Fibroblast of peridontal ligament (primary cell): ENCODE measurements at regions not wholly inside any gene's neighbourhood (a gene's known extent, or its start where the extent isn't known, plus 50 kb on each side); places are given as distances from the start of the nearest gene placed in this dataset.

ENCODE experiments used
- DNase-seq: peaks from one replicate; pipeline ENCODE4 v3.0.0-alpha.2; 2010; ENCODE audit errors: extremely low read depth

GRCh38 chr3:127107491-127108375 is 85.2 kb upstream of the PRR23E start:
- DNase-seq, result no peak

DNA sequence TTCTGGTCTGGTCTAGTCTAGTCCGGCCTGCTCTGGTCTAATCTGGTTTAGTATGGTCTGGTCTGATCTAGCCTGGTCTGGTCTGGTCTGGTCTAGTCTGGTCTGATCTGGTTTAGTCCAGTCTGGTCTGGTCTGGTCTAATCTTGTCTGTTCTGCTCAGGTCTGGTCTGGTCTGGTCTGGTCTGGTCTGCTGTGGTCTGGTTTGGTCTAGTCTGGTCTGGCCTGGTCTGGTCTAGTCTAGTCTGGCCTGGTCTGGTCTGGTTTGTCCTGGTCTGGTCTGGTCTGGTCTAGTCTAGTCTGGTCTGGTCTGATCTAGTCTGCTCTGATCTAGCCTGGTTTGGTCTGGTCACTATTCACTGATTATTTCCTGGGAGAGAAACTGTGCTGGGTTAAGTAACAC is 84.1 kb upstream of the PRR23E start:
- no peak for DNase-seq

DNA sequence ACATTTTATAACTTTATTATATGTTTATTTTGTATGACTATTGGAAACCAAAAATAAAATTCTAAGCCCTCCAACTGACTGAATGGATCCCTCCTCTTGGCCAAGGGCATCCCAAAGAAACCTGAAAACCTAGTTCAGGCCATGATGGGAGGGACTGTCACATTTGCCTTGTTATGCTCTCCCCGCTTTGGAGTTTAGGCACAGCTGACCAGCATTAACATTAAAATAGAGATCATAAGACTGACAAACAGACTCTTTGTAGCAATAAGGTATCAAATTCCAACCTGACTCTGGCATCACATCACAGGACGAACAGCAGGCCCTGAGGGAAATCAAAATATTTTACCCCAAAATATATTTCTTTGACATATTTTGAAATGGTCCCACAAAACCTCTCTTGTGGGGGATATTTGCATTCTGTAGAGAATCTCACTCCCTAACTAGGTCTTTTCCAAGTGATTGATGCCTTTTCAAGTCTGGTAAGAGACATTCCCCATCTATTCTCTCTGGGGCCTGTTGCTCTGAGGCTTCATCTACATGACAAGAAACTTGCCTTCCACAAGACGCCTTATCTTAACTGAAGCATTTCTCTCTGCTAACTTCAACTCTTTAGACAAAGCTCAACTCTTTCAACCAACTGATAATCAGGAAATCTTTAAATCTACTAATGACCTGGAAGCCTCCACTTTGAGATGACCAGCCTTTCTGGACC is 81.8 kb upstream of the PRR23E start:
- no peak for DNase-seq

- no peak for DNase-seq
Observed at GRCh38 chr3:127112796-127113570, 79.9 kb upstream of the PRR23E start.

- no peak for DNase-seq
Observed at GRCh38 chr3:127113571-127113891, 79.4 kb upstream of the PRR23E start.

GRCh38 chr3:127114337-127115070 is 78.4 kb upstream of the PRR23E start:
- DNase-seq, result no peak

- no peak for DNase-seq
Observed at GRCh38 chr3:127115691-127116351, 77.1 kb upstream of the PRR23E start.

- no peak for DNase-seq
Observed at GRCh38 chr3:127118366-127118765, 74.6 kb upstream of the PRR23E start.

GRCh38 chr3:127119693-127120464 is 73.1 kb upstream of the PRR23E start:
- no peak for DNase-seq

DNA sequence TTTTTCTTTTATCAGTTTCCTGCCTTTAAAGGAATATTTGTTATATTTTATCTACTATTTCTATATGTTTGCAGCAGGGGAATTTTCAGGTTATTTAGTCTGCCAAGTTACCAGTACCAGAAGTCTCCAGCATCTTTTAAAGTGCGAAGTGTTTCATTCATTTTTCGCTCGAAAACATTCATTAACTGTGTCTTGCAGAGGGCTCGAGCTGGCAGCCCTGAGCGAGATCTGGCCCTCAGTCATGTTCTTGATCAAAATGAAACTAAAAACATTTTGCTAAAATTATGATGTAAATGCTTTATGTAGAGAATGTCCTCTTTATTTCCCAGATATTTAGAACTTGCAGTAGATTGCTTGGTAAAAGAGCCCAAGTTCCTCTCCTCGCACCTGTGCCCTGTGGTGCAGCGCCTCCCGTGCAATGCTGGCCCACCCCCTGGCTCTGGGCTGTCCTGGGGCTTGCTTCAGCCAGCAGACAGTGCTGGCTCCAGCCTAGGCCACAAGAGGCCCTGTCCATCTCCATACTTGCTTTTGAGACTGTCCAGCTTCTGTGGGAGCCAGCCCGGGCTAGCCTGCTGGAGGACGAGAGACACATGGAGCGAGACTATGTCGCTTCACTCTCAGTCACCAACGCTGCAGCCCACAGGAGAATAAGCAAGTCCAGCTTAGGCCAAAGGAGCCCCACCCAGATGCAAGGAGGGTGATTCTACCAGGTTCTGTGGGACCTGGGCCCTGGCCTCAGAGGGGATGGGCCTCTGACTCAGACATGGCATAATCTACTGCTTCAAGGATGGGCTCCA is 71.9 kb upstream of the PRR23E start:
- no peak for DNase-seq

- DNase-seq, result no peak
Observed at GRCh38 chr3:127121885-127122284, 71.0 kb upstream of the PRR23E start.

DNA sequence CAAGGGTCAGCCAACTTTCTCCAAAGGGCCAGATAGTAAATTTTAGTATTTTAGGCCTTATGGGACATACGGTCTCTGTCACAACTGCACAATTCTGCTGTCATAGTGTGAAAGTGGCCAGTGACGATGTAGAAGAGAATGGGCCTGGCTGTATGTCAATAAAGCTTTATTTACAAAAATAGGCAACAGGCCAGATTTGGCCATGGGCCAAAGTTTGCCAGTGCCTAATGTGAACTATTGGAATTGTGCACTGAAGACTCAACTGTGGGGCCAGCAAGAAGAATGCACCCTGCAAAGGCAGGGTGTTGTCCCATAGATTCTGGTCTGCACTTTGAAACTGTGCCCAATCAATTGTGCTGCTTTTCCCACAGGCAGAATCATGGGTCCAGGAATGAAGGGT is 69.4 kb upstream of the PRR23E start:
- no peak for DNase-seq

DNA sequence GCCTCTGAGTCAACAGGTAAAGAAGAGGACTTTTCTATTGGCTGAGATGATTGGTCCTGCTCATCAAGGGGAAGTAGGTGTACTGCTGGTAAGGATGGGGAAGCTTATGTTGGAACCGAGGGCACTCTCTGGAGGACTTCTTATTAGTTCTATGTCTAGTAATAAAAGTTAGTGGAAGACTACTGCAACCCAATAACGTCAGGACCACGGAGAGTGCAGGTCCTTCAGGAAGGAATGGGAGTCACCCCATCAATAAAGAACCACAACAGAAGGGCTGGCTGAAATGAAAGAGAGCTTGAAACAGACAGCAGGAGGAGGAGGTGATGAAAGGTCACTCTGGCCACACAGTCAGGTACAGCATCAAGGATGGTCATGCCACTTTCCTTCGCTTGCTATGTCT is 68.8 kb upstream of the PRR23E start:
- DNase-seq, result peak; percentile 10

DNA sequence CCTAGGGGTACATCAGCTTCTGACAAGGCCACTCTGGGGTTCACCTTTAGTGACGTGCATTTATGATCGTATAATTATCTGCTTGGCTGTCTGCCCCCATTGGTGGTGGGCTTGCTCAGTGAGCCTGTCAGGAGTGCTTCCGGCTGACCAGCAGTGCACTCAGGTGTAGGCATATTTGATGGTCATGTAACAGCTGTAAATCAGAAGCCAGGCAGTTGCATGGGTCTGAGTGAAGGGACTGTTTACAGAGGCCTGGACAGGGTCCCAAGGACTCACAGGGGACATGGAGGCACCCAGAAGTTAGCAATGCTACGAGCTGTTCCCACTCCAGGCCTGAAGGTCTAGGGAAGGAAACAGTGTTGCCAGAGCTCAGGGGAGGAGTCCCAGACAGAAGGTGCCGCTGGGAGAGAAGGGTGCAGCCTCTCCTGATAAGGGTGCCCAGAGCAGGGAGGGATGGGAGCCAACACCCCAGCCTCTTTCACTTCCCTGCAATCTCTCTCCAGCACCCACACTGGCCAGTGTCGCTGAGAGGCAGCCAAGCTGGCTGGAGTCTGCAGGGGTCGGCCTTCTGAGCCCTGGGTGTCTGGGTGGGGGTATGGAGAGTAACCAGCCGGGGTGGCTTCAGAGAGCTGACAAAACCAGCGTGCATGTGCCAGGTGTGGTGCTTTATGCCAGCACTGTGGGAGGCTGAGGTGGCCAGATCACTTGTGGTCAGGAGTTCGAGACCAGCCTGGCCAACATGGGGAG is 61.3 kb upstream of the PRR23E start:
- DNase-seq, result no peak

GRCh38 chr3:127132876-127133275 is 60.1 kb upstream of the PRR23E start:
- DNase-seq, result no peak

DNA sequence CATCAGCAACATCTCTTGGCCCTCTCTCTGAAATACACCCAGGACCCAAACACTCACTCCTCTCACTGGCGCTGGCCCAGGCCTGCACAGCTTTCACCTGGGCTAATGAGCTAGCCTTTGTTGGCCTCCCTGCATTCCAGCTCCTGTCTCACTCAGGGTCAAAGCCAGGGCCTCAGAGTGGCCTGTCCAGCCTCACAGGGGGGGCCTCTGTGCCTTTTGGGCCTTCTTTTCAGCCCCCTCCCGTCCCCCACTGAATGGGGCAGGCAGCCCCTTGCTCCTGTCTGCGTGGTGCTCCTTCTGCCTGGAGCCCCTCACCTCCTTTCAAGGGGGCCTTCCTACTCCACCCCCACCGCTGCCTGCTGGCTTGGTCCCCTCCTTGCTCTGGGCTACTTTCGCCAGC is 59.0 kb upstream of the PRR23E start:
- DNase-seq, result no peak

- no peak for DNase-seq
Observed at GRCh38 chr3:127134466-127134865, 58.5 kb upstream of the PRR23E start.

DNA sequence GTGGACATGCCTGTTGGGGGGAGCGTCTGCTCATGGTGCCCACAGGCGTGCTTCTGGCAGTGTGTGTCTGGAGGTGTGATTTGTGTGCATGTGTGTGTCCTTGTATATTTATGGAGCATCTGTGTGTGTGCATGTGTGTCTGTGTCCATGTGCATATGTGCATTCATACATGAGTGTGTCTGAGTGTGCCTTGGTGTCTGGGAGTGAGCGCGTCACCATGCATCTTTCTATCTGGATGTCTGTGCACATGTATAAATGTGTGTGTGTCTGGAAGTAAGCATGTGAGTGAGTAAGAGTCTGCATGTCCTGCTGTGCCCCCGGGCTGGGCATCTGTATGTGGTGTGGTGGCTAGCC is 58.1 kb upstream of the PRR23E start:
- DNase-seq, result no peak
